SJCRH30 (cell line): ENCODE measurements at regions not wholly inside any gene's neighbourhood (a gene's known extent, or its start where the extent isn't known, plus 50 kb on each side); places are given as distances from the start of the nearest gene placed in this dataset.
"Not testable (repeated sequence)": the region's sequence is repeated elsewhere in the genome, so short reads cannot be mapped to it uniquely, and the experiment has no call there.

Source experiments
- DNase-seq, 2 experiments: peaks; one replicate each; pipeline ENCODE4 v3.0.0-alpha.2; 2015 to 2020
- H3K27ac ChIP-seq: fragments of 250-450 bp; sonication (Bioruptor Pico); 2 replicates; pipeline ENCODE4 v1.5.1; 2020; ENCODE audit warnings: mild to moderate bottlenecking, moderate library complexity
- H3K27me3 ChIP-seq: fragments of 250-450 bp; sonication (Bioruptor Pico); 2 replicates; pipeline ENCODE4 v1.5.1; 2020; ENCODE audit warnings: mild to moderate bottlenecking, moderate library complexity
- H3K36me3 ChIP-seq: fragments of 250-450 bp; sonication (Bioruptor Pico); 2 replicates; pipeline ENCODE4 v1.5.1; 2020; ENCODE audit warnings: mild to moderate bottlenecking, moderate library complexity
- H3K4me1 ChIP-seq: fragments of 250-450 bp; sonication (Bioruptor Pico); 2 replicates; pipeline ENCODE4 v1.5.1; 2020; ENCODE audit warnings: mild to moderate bottlenecking, moderate library complexity
- H3K4me3 ChIP-seq: fragments of 250-450 bp; sonication (Bioruptor Pico); 2 replicates; pipeline ENCODE4 v1.5.1; 2020; ENCODE audit warnings: mild to moderate bottlenecking, moderate library complexity
- H3K9me3 ChIP-seq: fragments of 250-450 bp; sonication (Bioruptor Pico); replicated peaks from 2 replicates; pipeline ENCODE4 v1.5.1; 2020; ENCODE audit warnings: mild to moderate bottlenecking, moderate library complexity

GRCh38 chr5:68839019-68839552 lies 254.7 kb upstream of the SLC30A5 start:
- no peak for DNase-seq
- Histone ChIP-seq H3K4me3 (no peak overlapping the region), H3K27me3 (no peaks in the 10 kb centered on the region), H3K9me3 (no peaks in the 10 kb centered on the region), H3K36me3 (no peaks in the 10 kb centered on the region), H3K27ac (no peak overlapping the region), H3K4me1 (no peaks in the 10 kb centered on the region)

GRCh38 chr5:68843624-68844364 lies 250.0 kb upstream of the SLC30A5 start:
- no peak for DNase-seq
- H3K36me3 ChIP-seq: no peaks in the 10 kb centered on the region
- no peaks in the 10 kb centered on the region for H3K4me1 ChIP-seq
- H3K27me3 ChIP-seq: no peaks in the 10 kb centered on the region
- H3K9me3 ChIP-seq: no peaks in the 10 kb centered on the region
- no peak overlapping the region for H3K4me3 ChIP-seq
- no peak overlapping the region for H3K27ac ChIP-seq

GRCh38 chr5:68845131-68845530 lies 248.7 kb upstream of the SLC30A5 start:
- no peaks in the 10 kb centered on the region for H3K4me1 ChIP-seq
- H3K27ac ChIP-seq: no peak overlapping the region
- H3K9me3 ChIP-seq: no peaks in the 10 kb centered on the region
- H3K36me3 ChIP-seq: no peaks in the 10 kb centered on the region
- no peak overlapping the region for H3K4me3 ChIP-seq
- no peaks in the 10 kb centered on the region for H3K27me3 ChIP-seq
- no peak for DNase-seq

- no peaks in the 10 kb centered on the region for H3K27me3 ChIP-seq
- H3K4me1 ChIP-seq: no peaks in the 10 kb centered on the region
- no peak overlapping the region for H3K4me3 ChIP-seq
- DNase-seq: no peak
- no peak overlapping the region for H3K27ac ChIP-seq
- H3K9me3 ChIP-seq: no peaks in the 10 kb centered on the region
- no peaks in the 10 kb centered on the region for H3K36me3 ChIP-seq
Measured at GRCh38 chr5:68846828-68847227, 247.0 kb upstream of the SLC30A5 start.

- peak in 1 of 2 experiments; percentile 3 for DNase-seq
- Histone ChIP-seq H3K36me3 (no peaks in the 10 kb centered on the region), H3K27me3 (no peaks in the 10 kb centered on the region), H3K4me3 (no peak overlapping the region), H3K4me1 (no peaks in the 10 kb centered on the region), H3K27ac (no peak overlapping the region), H3K9me3 (no peaks in the 10 kb centered on the region)
Measured at GRCh38 chr5:68848091-68848490, 245.7 kb upstream of the SLC30A5 start.

- H3K4me1 ChIP-seq: no peaks in the 10 kb centered on the region
- H3K27me3 ChIP-seq: no peaks in the 10 kb centered on the region
- H3K27ac ChIP-seq: no peak overlapping the region
- H3K4me3 ChIP-seq: no peak overlapping the region
- no peaks in the 10 kb centered on the region for H3K9me3 ChIP-seq
- no peak for DNase-seq
- no peaks in the 10 kb centered on the region for H3K36me3 ChIP-seq
Measured at GRCh38 chr5:68849103-68849502, 244.7 kb upstream of the SLC30A5 start.

GRCh38 chr5:68849906-68850305 lies 243.9 kb upstream of the SLC30A5 start:
- Histone ChIP-seq H3K27ac (no peak overlapping the region), H3K27me3 (no peaks in the 10 kb centered on the region), H3K4me1 (no peaks in the 10 kb centered on the region), H3K36me3 (no peaks in the 10 kb centered on the region), H3K4me3 (no peak overlapping the region), H3K9me3 (no peaks in the 10 kb centered on the region)
- DNase-seq: no peak

- Histone ChIP-seq H3K27ac (no peak overlapping the region), H3K27me3 (no peaks in the 10 kb centered on the region)
Measured at GRCh38 chr5:68861099-68861498, 232.7 kb upstream of the SLC30A5 start.

GRCh38 chr5:68862560-68862959 lies 231.3 kb upstream of the SLC30A5 start:
- DNase-seq: no peak
- Histone ChIP-seq H3K4me1 (no peaks in the 10 kb centered on the region), H3K27ac (no peak overlapping the region), H3K9me3 (no peaks in the 10 kb centered on the region; the same call in none of the 2 replicates), H3K4me3 (no peak overlapping the region), H3K27me3 (no peaks in the 10 kb centered on the region), H3K36me3 (no peaks in the 10 kb centered on the region)

More at GRCh38 chr5:68861099-68861498, 232.7 kb upstream of the SLC30A5 start:
- no peak for DNase-seq
- no peak overlapping the region for H3K4me3 ChIP-seq
- no peaks in the 10 kb centered on the region for H3K36me3 ChIP-seq
- no peaks in the 10 kb centered on the region for H3K4me1 ChIP-seq
- no peaks in the 10 kb centered on the region; the same call in none of the 2 replicates for H3K9me3 ChIP-seq

- not testable (repeated sequence) for H3K27ac ChIP-seq, H3K36me3 ChIP-seq, DNase-seq, H3K9me3 ChIP-seq, H3K4me1 ChIP-seq, H3K4me3 ChIP-seq, H3K27me3 ChIP-seq
Measured at GRCh38 chr5:68865192-68865591, 228.6 kb upstream of the SLC30A5 start.

GRCh38 chr5:68872088-68872839 lies 221.6 kb upstream of the SLC30A5 start:
- no peaks in the 10 kb centered on the region for H3K36me3 ChIP-seq
- H3K4me1 ChIP-seq: peaks cover 12% of the 10 kb centered on the region
- DNase-seq: peak; percentile 13 to 43
- H3K4me3 ChIP-seq: no peak overlapping the region
- H3K27ac ChIP-seq: no peak overlapping the region
- no peaks in the 10 kb centered on the region for H3K27me3 ChIP-seq
- H3K9me3 ChIP-seq: no peaks in the 10 kb centered on the region

GRCh38 chr5:68873198-68873597 lies 220.6 kb upstream of the SLC30A5 start:
- no peak overlapping the region for H3K4me3 ChIP-seq
- H3K9me3 ChIP-seq: no peaks in the 10 kb centered on the region
- H3K36me3 ChIP-seq: no peaks in the 10 kb centered on the region
- H3K27ac ChIP-seq: no peak overlapping the region
- H3K27me3 ChIP-seq: no peaks in the 10 kb centered on the region
- peaks cover 12% of the 10 kb centered on the region for H3K4me1 ChIP-seq
- peak; percentile 36 to 55 for DNase-seq

GRCh38 chr5:68875351-68875750 lies 218.5 kb upstream of the SLC30A5 start:
- Histone ChIP-seq H3K27me3 (no peaks in the 10 kb centered on the region), H3K36me3 (no peaks in the 10 kb centered on the region), H3K9me3 (no peaks in the 10 kb centered on the region), H3K27ac (no peak overlapping the region), H3K4me1 (peaks cover 12% of the 10 kb centered on the region), H3K4me3 (no peak overlapping the region)
- DNase-seq: no peak

- H3K27me3 ChIP-seq: no peaks in the 10 kb centered on the region
- no peaks in the 10 kb centered on the region for H3K4me1 ChIP-seq
- no peaks in the 10 kb centered on the region for H3K9me3 ChIP-seq
- H3K4me3 ChIP-seq: no peak overlapping the region
- no peaks in the 10 kb centered on the region for H3K36me3 ChIP-seq
- no peak overlapping the region for H3K27ac ChIP-seq
- DNase-seq: peak in 1 of 2 experiments; percentile 30
Measured at GRCh38 chr5:68883436-68883835, 210.4 kb upstream of the SLC30A5 start.

GRCh38 chr5:68884144-68884754 lies 209.6 kb upstream of the SLC30A5 start:
- Histone ChIP-seq H3K27me3 (no peaks in the 10 kb centered on the region), H3K27ac (no peak overlapping the region), H3K9me3 (no peaks in the 10 kb centered on the region), H3K36me3 (no peaks in the 10 kb centered on the region), H3K4me3 (no peak overlapping the region), H3K4me1 (no peaks in the 10 kb centered on the region)
- DNase-seq: no peak
